T-cell (primary cell): ENCODE measurements at regions not wholly inside any gene's neighbourhood (a gene's known extent, or its start where the extent isn't known, plus 50 kb on each side); places are given as distances from the start of the nearest gene placed in this dataset.

ENCODE experiments used
- ATAC-seq, 4 experiments: fragments of 200-7000 bp in 3 of 4; fragments of 150-1000 bp in 1 of 4; cut with Tn5 transposase; replicated peaks in 1 of 4; 1 replicate in 3 of 4; 2 replicates in 1 of 4; pipeline ENCODE4 v1.10.0; 2021; ENCODE audit warnings: moderate library complexity in 3 of 4, mild to moderate bottlenecking in 2 of 4, moderate number of reproducible peaks in 1 of 4
- CTCF ChIA-PET, 2 donors: fragments of 300-600 bp; sonication (Branson Sonifier 250); formaldehyde crosslinking; loops; one replicate each; lab custom pipeline; 2022; ENCODE audit warnings: antibody characterized with exemption in 2 of 2; lab: Charles Lee
- POLR2A ChIA-PET, 2 donors: fragments of 300-600 bp; sonication (Branson Sonifier 250); formaldehyde crosslinking; loops; one replicate each; lab custom pipeline; 2022; ENCODE audit warnings: antibody characterized with exemption in 2 of 2; lab: Charles Lee
- DNase-seq, 35 experiments: peaks; one replicate each; pipeline versions ENCODE4 v3.0.0 to v3.0.0-alpha.2; 2013 to 2023
- H3K27ac ChIP-seq: one replicate; pipeline ENCODE4 v1.5.1; 2013; ENCODE audit warnings: low read length
- H3K27me3 ChIP-seq, 2 experiments: replicated peaks in 1 of 2; 1 replicate in 1 of 2; 2 replicates in 1 of 2; pipeline versions ENCODE4 v1.6.1 to v1.7.0; 2013; ENCODE audit warnings: low read length in 1 of 2, mixed read lengths in 1 of 2; ENCODE audit not compliant: control insufficient read depth in 2 of 2, insufficient read depth in 2 of 2; ENCODE audit errors: extremely low read depth in 1 of 2
- H3K36me3 ChIP-seq, 2 donors: 1 replicate in 1 of 2; 2 replicates in 1 of 2; pipeline versions ENCODE4 v1.6.1 to v1.7.0; 2013; ENCODE audit warnings: low read length in 1 of 2; ENCODE audit not compliant: control insufficient read depth in 2 of 2, insufficient read depth in 1 of 2; ENCODE audit errors: extremely low read depth in 1 of 2
- H3K4me1 ChIP-seq, 2 experiments: 1 replicate in 1 of 2; 2 replicates in 1 of 2; pipeline versions ENCODE4 v1.6.1 to v1.7.0; 2013; ENCODE audit warnings: low read length in 2 of 2, mixed read lengths in 1 of 2; ENCODE audit not compliant: insufficient read depth in 2 of 2, control insufficient read depth in 1 of 2; ENCODE audit errors: extremely low read depth in 1 of 2
- H3K4me3 ChIP-seq, 2 donors: 1 replicate in 1 of 2; 2 replicates in 1 of 2; pipeline versions ENCODE4 v1.5.1 to v1.7.0; 2013; ENCODE audit warnings: mild to moderate bottlenecking in 2 of 2, low read length in 1 of 2, moderate library complexity in 1 of 2; ENCODE audit not compliant: control insufficient read depth in 1 of 2; ENCODE audit errors: extremely low read depth in 1 of 2
- H3K9me3 ChIP-seq: 2 replicates; pipeline ENCODE4 v1.7.0; 2013
- H3K27ac Mint-ChIP-seq, 2 donors: one replicate each; pipeline ENCODE4 v1.8.0; 2020 to 2021; ENCODE audit warnings: mild to moderate bottlenecking in 2 of 2, mixed read lengths in 2 of 2
- H3K27me3 Mint-ChIP-seq, 2 donors: one replicate each; pipeline ENCODE4 v1.8.0; 2021 to 2022; ENCODE audit warnings: mixed read lengths in 2 of 2
- H3K36me3 Mint-ChIP-seq: one replicate; pipeline ENCODE4 v1.8.0; 2021; ENCODE audit warnings: mixed read lengths
- H3K4me1 Mint-ChIP-seq, 3 donors: one replicate each; pipeline ENCODE4 v1.8.0; 2020 to 2022; ENCODE audit warnings: mixed read lengths in 3 of 3, mild to moderate bottlenecking in 1 of 3
- H3K4me3 Mint-ChIP-seq, 3 donors: one replicate each; pipeline ENCODE4 v1.8.0; 2020 to 2022; ENCODE audit warnings: mild to moderate bottlenecking in 3 of 3, mixed read lengths in 3 of 3, moderate library complexity in 3 of 3
- H3K9me3 Mint-ChIP-seq, 3 donors: one replicate each; pipeline ENCODE4 v1.8.0; 2020 to 2022; ENCODE audit warnings: mixed read lengths in 3 of 3
- WGBS: methylation state at CpG from one replicate; pipeline ENCODE4 v1.1.5; 2013; ENCODE audit warnings: missing lambda C conversion rate; ENCODE audit not compliant: insufficient coverage; 5-methylcytosine and 5-hydroxymethylcytosine counted together

DNA sequence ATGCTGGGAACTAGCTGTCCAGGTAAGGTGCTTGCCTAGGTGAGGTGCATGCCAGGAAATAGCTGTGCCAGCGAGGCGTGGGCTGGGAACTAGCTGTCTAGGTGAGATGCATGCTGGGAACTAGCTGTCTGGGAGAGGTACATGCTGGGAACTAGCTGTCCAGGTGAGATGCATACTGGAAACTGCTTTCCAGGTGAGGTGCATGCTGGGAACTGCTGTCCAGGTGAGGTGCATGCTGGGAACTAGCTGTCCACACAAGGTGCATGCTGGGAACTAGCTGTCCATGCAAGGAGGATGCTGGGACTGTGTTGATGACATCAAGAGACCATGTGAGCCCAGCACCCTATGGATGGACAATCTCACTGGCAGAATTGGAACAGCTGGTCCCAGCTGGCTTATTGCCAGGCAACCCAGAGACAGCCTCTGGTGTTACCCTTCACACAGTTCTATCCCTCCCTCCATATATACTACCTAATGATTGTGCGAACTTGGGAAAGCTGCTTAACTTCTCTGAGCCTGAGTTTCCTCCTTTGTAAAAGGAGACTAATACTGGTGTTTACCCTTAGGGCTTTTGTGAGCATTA, 479.9 kb upstream of the RBFOX1 start:
- no peak overlapping the region for H3K27ac Mint-ChIP-seq
- no peaks in the 10 kb centered on the region for H3K9me3 ChIP-seq
- no peaks in the 10 kb centered on the region for H3K36me3 ChIP-seq
- no peak overlapping the region for H3K4me3 Mint-ChIP-seq
- no peak for ATAC-seq
- CTCF ChIA-PET, result no interaction called here
- 87% methylated on average over 3 of the region's 3 CpGs for WGBS
- no peaks in the 10 kb centered on the region for H3K4me1 Mint-ChIP-seq
- no peak for DNase-seq
- H3K4me3 ChIP-seq, result no peak overlapping the region
- no peaks in the 10 kb centered on the region for H3K36me3 Mint-ChIP-seq
- H3K27me3 ChIP-seq, result no peaks in the 10 kb centered on the region
- H3K4me1 ChIP-seq, result no peaks in the 10 kb centered on the region
- H3K27me3 Mint-ChIP-seq, result no peaks in the 10 kb centered on the region
- POLR2A ChIA-PET, result no interaction called here
- H3K27ac ChIP-seq, result no peak overlapping the region
- H3K9me3 Mint-ChIP-seq, result peaks cover 16 to 29% (median 26%) of the 10 kb centered on the region in 3 donors

DNA sequence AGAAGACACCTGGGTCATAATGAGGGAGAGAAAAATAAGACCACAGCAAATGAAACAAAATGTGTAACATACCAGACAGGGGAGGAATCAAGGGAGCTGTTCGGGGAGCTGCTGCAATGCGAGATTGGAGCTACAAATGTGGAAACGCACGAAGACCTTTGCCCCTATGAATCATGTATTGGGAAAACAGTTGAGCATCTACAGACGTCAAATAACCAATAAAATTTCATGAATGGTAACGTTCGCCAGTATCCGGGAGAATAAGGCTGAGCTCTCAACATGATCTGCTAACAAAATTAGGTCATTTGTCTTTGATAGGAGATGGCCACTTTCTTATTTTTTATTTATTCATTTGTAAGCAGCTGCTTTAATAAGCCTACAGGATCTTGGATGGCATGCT, 486.2 kb upstream of the RBFOX1 start:
- H3K27ac Mint-ChIP-seq, result no peak overlapping the region
- H3K9me3 Mint-ChIP-seq, result peaks cover 23 to 30% (median 29%) of the 10 kb centered on the region in 3 donors
- ChIA-PET CTCF (no interaction called here), POLR2A (no interaction called here)
- DNase-seq (no peak), ATAC-seq (no peak)
- H3K4me1 Mint-ChIP-seq, result no peaks in the 10 kb centered on the region
- Histone ChIP-seq H3K27ac (no peak overlapping the region), H3K4me1 (no peaks in the 10 kb centered on the region), H3K36me3 (no peaks in the 10 kb centered on the region), H3K27me3 (no peaks in the 10 kb centered on the region), H3K4me3 (no peak overlapping the region), H3K9me3 (no peaks in the 10 kb centered on the region)
- no peaks in the 10 kb centered on the region for H3K36me3 Mint-ChIP-seq
- 95% methylated on average over 7 of the region's 8 CpGs for WGBS
- no peak overlapping the region for H3K4me3 Mint-ChIP-seq
- no peaks in the 10 kb centered on the region for H3K27me3 Mint-ChIP-seq

DNA sequence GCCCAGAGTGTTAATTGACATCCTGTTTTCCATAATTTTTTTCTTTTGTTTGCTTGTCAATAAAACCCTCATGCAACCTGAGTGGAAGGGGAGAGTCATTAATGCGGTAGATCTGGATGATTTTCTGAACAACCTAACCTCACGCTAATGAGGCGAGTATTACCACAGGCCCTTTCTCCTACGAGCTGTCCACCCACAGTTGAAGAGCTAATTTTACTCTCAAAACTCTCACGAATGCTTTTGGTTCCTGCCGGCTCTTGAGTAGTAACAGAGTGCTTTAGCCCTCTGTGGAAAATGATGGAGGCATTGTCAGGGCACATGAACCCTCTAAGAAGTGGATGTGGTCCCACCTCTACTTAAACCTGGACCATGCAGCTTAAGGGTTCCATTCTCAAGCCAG, 491.3 kb upstream of the RBFOX1 start:
- POLR2A ChIA-PET, result no interaction called here
- no peak overlapping the region for H3K27ac Mint-ChIP-seq
- Histone ChIP-seq H3K36me3 (no peaks in the 10 kb centered on the region), H3K4me3 (no peak overlapping the region), H3K9me3 (no peaks in the 10 kb centered on the region), H3K27ac (no peak overlapping the region), H3K4me1 (no peaks in the 10 kb centered on the region), H3K27me3 (no peaks in the 10 kb centered on the region)
- DNase-seq, result no peak
- no peak for ATAC-seq
- CTCF ChIA-PET, result no interaction called here
- WGBS, result 90% methylated on average over 2 of the region's 6 CpGs
- H3K9me3 Mint-ChIP-seq, result peaks cover 19 to 26% (median 20%) of the 10 kb centered on the region in 3 donors
- no peaks in the 10 kb centered on the region for H3K4me1 Mint-ChIP-seq
- no peak overlapping the region for H3K4me3 Mint-ChIP-seq
- no peaks in the 10 kb centered on the region for H3K36me3 Mint-ChIP-seq
- no peaks in the 10 kb centered on the region for H3K27me3 Mint-ChIP-seq

DNA sequence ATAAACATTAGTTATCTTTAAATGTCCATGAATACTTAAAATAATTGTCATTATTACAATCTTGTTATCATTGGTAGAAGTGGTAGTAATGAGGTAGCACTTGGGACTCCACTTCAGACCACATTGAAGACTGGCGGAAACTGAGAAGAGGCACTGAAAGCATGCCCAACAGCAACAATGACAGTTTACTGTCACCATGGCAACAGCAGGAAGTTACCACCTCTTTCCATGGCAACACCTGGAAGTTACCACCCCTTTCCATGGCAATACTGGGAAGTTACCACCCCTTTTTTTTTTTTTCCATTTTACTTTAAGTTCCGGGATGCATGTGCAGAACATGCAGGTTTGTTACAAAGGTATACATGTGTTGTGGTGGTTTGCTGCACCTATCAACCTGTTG, 494.9 kb upstream of the RBFOX1 start:
- Histone ChIP-seq H3K4me3 (no peak overlapping the region), H3K36me3 (no peaks in the 10 kb centered on the region), H3K27me3 (no peaks in the 10 kb centered on the region), H3K9me3 (no peaks in the 10 kb centered on the region), H3K27ac (no peak overlapping the region), H3K4me1 (no peaks in the 10 kb centered on the region)
- ChIA-PET POLR2A (no interaction called here), CTCF (no interaction called here)
- DNase-seq (no peak), ATAC-seq (no peak)
- no peaks in the 10 kb centered on the region for H3K36me3 Mint-ChIP-seq
- peaks cover 9 to 16% (median 13%) of the 10 kb centered on the region in 3 donors for H3K9me3 Mint-ChIP-seq
- H3K27ac Mint-ChIP-seq, result no peak overlapping the region
- H3K4me1 Mint-ChIP-seq, result no peaks in the 10 kb centered on the region
- no peak overlapping the region for H3K4me3 Mint-ChIP-seq
- no peaks in the 10 kb centered on the region for H3K27me3 Mint-ChIP-seq
- WGBS, result 100% methylated on average over 1 of the region's 2 CpGs

DNA sequence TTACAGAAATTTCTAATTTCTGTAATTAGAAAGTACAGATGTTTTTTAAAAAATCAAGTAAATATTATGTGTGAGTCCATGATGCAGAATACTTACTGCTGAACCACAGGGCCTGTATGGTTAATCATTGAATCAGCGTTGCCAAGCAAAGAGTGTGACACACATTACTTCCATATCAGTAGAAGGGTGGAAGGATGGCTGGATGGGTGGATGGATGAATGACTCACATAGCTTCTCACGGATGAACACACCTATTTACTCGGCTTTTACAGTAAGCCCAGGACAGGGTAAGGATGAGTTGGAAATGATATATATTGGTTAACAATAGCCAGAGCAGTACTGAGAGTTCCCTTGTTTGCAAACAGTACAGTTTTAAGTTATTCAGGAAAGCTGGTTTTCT, 495.9 kb upstream of the RBFOX1 start:
- DNase-seq (no peak), ATAC-seq (no peak)
- ChIA-PET POLR2A (no interaction called here), CTCF (no interaction called here)
- Histone ChIP-seq H3K27me3 (no peaks in the 10 kb centered on the region), H3K36me3 (no peaks in the 10 kb centered on the region), H3K4me3 (no peak overlapping the region), H3K4me1 (no peaks in the 10 kb centered on the region), H3K27ac (no peak overlapping the region), H3K9me3 (no peaks in the 10 kb centered on the region)
- Mint-ChIP-seq H3K36me3 (no peaks in the 10 kb centered on the region), H3K27ac (no peak overlapping the region), H3K27me3 (no peaks in the 10 kb centered on the region), H3K4me1 (no peaks in the 10 kb centered on the region), H3K4me3 (no peak overlapping the region), H3K9me3 (peaks cover 9 to 17% (median 13%) of the 10 kb centered on the region in 3 donors)
- WGBS, result 83% methylated on average over 1 of the region's 3 CpGs

DNA sequence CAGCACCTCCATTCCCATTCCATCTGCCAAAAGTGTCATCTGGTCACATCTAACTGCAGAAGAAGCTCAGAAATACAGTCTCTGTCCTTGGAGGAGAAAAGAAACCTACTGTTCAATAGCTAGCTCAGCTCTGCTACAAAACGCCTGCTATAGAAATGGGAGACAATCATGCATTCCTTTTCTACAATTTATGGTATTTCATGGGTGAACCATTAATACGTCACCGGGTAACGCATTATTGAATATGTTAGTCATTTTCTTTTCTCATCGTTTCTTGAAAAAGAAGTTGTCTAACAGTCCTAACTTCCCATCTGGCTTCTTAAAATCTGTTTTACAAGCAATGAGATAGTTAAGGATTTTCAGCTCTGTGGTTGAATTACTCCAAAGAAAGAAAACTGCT, 496.7 kb upstream of the RBFOX1 start:
- ATAC-seq (no peak), DNase-seq (no peak)
- H3K9me3 ChIP-seq, result no peaks in the 10 kb centered on the region
- Mint-ChIP-seq H3K27me3 (no peaks in the 10 kb centered on the region), H3K9me3 (peaks cover 9 to 17% (median 9%) of the 10 kb centered on the region in 3 donors), H3K4me1 (no peaks in the 10 kb centered on the region), H3K36me3 (no peaks in the 10 kb centered on the region), H3K27ac (no peak overlapping the region), H3K4me3 (no peak overlapping the region)
- no peaks in the 10 kb centered on the region for H3K36me3 ChIP-seq
- POLR2A ChIA-PET, result interaction anchor here in 1 of 2 donors (0.6 kb wide), 1 partner anchor 118 kb away, joined by 5 read pairs; no protein-coding TSS in a partner anchor
- WGBS, result no CpG with 5 or more reads among the region's 5 CpGs
- H3K27ac ChIP-seq, result no peak overlapping the region
- H3K4me1 ChIP-seq, result no peaks in the 10 kb centered on the region
- H3K27me3 ChIP-seq, result no peaks in the 10 kb centered on the region
- CTCF ChIA-PET, result no interaction called here
- H3K4me3 ChIP-seq, result no peak overlapping the region

DNA sequence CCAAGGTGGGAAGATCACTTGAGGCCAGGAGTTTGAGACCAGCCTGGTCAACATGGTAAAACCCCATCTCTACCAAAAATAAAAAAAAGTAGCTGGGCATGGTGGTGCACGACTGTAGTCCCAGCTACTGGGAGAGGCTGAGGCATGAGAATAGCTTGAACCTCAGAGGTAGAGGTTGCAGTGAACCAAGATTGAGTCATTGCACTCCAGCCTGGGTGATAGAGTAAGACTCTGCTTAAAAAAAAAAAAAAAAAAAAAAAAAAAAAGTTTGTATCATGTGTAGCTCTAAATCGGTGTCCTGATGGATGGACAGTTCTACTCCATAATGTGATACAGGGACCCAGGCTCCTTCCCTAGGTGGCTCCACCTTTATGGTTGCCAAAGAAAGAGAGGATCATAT, 497.1 kb upstream of the RBFOX1 start:
- ATAC-seq (no peak), DNase-seq (no peak)
- no peak overlapping the region for H3K4me3 ChIP-seq
- Mint-ChIP-seq H3K4me3 (no peak overlapping the region), H3K9me3 (peaks cover 9 to 17% (median 13%) of the 10 kb centered on the region in 3 donors), H3K36me3 (no peaks in the 10 kb centered on the region), H3K27ac (no peak overlapping the region), H3K27me3 (no peaks in the 10 kb centered on the region), H3K4me1 (no peaks in the 10 kb centered on the region)
- no peaks in the 10 kb centered on the region for H3K9me3 ChIP-seq
- ChIA-PET POLR2A (interaction anchor here in 1 of 2 donors (0.6 kb wide), 1 partner anchor 117 kb away, joined by 5 read pairs; no protein-coding TSS in a partner anchor), CTCF (no interaction called here)
- no peaks in the 10 kb centered on the region for H3K27me3 ChIP-seq
- H3K4me1 ChIP-seq, result no peaks in the 10 kb centered on the region
- WGBS, result no CpG with 5 or more reads among the region's 2 CpGs
- H3K36me3 ChIP-seq, result no peaks in the 10 kb centered on the region
- H3K27ac ChIP-seq, result no peak overlapping the region
